ENCODE measurements at regions not wholly inside any gene's neighbourhood (a gene's known extent, or its start where the extent isn't known, plus 50 kb on each side); places are given as distances from the start of the nearest gene placed in this dataset.

DNA sequence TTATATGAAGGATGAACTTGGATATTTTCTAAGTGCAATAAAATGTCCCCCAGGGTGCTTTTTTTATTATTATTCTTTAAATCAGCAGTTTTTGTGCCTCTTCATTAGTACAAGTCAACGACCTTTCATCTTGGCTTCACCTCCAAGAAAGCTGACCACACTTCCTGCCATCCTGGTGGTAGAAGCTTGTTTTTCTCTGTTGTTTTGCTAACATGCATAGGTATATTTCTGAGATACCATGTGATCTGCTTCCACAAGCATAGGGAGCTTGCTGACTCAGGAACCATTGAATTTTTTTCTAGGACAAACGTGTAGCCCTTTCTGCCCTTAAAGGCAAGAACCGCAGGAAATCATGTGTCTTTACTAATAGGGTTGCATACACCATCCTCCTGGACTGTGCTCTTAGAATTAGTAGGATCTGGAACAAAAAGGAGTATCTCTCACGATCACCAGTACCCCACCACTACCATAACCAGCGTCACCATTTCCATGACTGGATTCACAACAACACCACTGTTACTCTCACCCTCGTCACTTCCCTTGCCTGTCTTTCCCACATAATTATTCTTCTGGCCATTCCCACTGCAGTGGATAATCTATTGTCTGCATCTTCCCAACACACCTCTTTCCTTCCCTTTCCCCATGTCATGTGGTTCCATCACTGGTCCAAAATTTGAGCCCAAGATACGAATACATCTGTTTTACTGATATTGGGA lies 207.1 kb downstream of the MAFB start:
- Histone ChIP-seq H3K36me3 (ENCODE audit: insufficient read depth, low read length) (no peaks in the 10 kb centered on the region), H3K27me3 (ENCODE audit: insufficient read depth, low read length, poor library complexity, severe bottlenecking) (no peaks in the 10 kb centered on the region), H3K9me3 (ENCODE audit: low read length) (no peaks in the 10 kb centered on the region), H3K4me3 (ENCODE audit: low read length) (no peak overlapping the region), H3K4me1 (ENCODE audit: insufficient read depth, low read length) (no peaks in the 10 kb centered on the region), H3K27ac (ENCODE audit: low read depth, low read length) (no peak overlapping the region)
- Mint-ChIP-seq H3K27ac (no peak overlapping the region), H3K4me3 (no peak overlapping the region), H3K36me3 (no peaks in the 10 kb centered on the region), H3K27me3 (peaks cover 0 to 3% of the 10 kb centered on the region in 2 donors), H3K4me1 (no peaks in the 10 kb centered on the region), H3K9me3 (peaks cover 0 to 3% (median 0%) of the 10 kb centered on the region in 5 donors)
- POLR2A ChIA-PET, result no interaction called here
- CTCF ChIA-PET, result no interaction called here
- no peak for DNase-seq

DNA sequence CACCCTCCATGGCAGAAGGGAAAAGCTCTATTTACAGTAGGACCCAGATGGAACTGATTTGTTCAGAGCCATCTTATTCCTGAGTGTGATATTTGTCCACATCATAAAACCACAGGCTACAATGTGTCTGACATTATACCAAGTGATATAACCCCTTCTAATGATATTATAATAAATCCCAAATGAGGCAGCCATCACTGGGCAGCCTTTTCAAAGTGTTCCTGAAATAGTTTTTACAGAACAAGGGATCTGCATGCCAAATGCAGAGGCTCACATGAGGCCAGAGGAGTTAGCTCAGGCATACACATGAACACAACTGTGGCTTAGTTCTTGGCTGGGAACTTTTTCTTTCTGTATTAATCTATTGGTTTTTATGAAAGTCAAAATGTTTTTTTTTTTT lies 207.7 kb downstream of the MAFB start:
- Mint-ChIP-seq H3K27me3 (peaks cover 0 to 4% of the 10 kb centered on the region in 2 donors), H3K9me3 (peaks cover 0 to 3% (median 0%) of the 10 kb centered on the region in 5 donors), H3K4me3 (no peak overlapping the region), H3K36me3 (no peaks in the 10 kb centered on the region), H3K4me1 (no peaks in the 10 kb centered on the region), H3K27ac (no peak overlapping the region)
- Histone ChIP-seq H3K9me3 (ENCODE audit: low read length) (no peaks in the 10 kb centered on the region), H3K27me3 (ENCODE audit: insufficient read depth, low read length, poor library complexity, severe bottlenecking) (no peaks in the 10 kb centered on the region), H3K4me1 (ENCODE audit: insufficient read depth, low read length) (no peaks in the 10 kb centered on the region), H3K4me3 (ENCODE audit: low read length) (no peak overlapping the region), H3K36me3 (ENCODE audit: insufficient read depth, low read length) (no peaks in the 10 kb centered on the region), H3K27ac (ENCODE audit: low read depth, low read length) (no peak overlapping the region)
- POLR2A ChIA-PET, result no interaction called here
- CTCF ChIA-PET, result no interaction called here
- DNase-seq, result no peak

DNA sequence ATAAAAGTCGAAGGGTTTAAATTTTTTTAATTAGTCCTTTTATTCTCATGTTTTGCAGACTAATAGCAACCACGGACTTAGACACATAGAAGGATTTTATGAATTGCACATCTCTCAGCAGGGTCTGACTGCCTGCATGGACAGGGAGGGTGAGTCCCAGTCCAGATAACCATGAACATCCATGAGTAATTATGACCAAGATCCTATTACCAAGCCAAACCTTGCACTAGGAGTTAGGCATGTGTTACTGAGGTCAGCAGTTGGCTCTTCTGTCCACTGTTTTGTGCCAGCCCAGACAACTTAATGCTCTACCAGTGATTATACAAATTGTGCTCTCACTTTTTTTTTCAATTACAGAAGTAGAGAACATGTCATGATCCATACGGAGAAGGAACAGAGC lies 211.2 kb downstream of the MAFB start:
- Mint-ChIP-seq H3K9me3 (no peaks in the 10 kb centered on the region), H3K27ac (no peak overlapping the region), H3K4me1 (no peaks in the 10 kb centered on the region), H3K4me3 (no peak overlapping the region), H3K36me3 (no peaks in the 10 kb centered on the region), H3K27me3 (peaks cover 7 to 8% of the 10 kb centered on the region in 2 donors)
- no peaks in the 10 kb centered on the region for H3K9me3 ChIP-seq (ENCODE audit: low read length)
- H3K4me3 ChIP-seq (ENCODE audit: low read length), result no peak overlapping the region
- no peak for DNase-seq
- POLR2A ChIA-PET, result no interaction called here
- no peaks in the 10 kb centered on the region for H3K36me3 ChIP-seq (ENCODE audit: insufficient read depth, low read length)
- H3K27ac ChIP-seq (ENCODE audit: low read depth, low read length), result no peak overlapping the region
- CTCF ChIA-PET, result no interaction called here
- H3K27me3 ChIP-seq (ENCODE audit: insufficient read depth, low read length, poor library complexity, severe bottlenecking), result no peaks in the 10 kb centered on the region
- no peaks in the 10 kb centered on the region for H3K4me1 ChIP-seq (ENCODE audit: insufficient read depth, low read length)

GRCh38 chr20:40476461-40476860 lies 212.6 kb downstream of the MAFB start:
- CTCF ChIA-PET, result no interaction called here
- Mint-ChIP-seq H3K36me3 (no peaks in the 10 kb centered on the region), H3K4me3 (no peak overlapping the region), H3K9me3 (no peaks in the 10 kb centered on the region), H3K27ac (no peak overlapping the region), H3K4me1 (no peaks in the 10 kb centered on the region), H3K27me3 (peaks cover 7 to 8% of the 10 kb centered on the region in 2 donors)
- no peak overlapping the region for H3K27ac ChIP-seq (ENCODE audit: low read depth, low read length)
- DNase-seq, result no peak
- H3K27me3 ChIP-seq (ENCODE audit: insufficient read depth, low read length, poor library complexity, severe bottlenecking), result no peaks in the 10 kb centered on the region
- no peaks in the 10 kb centered on the region for H3K9me3 ChIP-seq (ENCODE audit: low read length)
- no peaks in the 10 kb centered on the region for H3K36me3 ChIP-seq (ENCODE audit: insufficient read depth, low read length)
- H3K4me1 ChIP-seq (ENCODE audit: insufficient read depth, low read length), result no peaks in the 10 kb centered on the region
- no peak overlapping the region for H3K4me3 ChIP-seq (ENCODE audit: low read length)
- POLR2A ChIA-PET, result no interaction called here

DNA sequence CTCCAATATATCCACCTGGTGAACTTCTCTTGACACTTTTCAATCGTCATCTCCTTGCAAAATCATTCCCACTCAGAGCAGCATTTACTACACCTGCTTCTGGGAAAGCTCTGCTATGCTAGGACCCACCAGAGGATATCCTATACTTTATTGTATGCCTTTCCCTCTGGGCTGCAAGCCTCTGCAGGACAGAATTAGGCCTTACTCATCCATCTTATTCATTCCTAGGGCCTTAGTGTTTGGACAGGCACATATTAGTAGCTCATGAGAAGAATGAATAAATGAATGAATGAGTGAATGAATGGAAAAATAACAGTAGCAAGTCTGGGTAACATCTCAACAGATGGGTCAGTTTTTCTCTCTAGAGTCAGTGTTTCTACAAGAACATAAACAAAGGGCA lies 216.1 kb downstream of the MAFB start:
- CTCF ChIA-PET, result no interaction called here

GRCh38 chr20:40471261-40471629 lies 217.8 kb downstream of the MAFB start:
- Mint-ChIP-seq H3K27ac (no peak overlapping the region), H3K4me3 (no peak overlapping the region), H3K27me3 (peaks cover 7 to 9% of the 10 kb centered on the region in 2 donors), H3K36me3 (no peaks in the 10 kb centered on the region), H3K4me1 (no peaks in the 10 kb centered on the region), H3K9me3 (no peaks in the 10 kb centered on the region)
- Histone ChIP-seq H3K4me3 (ENCODE audit: low read length) (no peak overlapping the region), H3K27me3 (ENCODE audit: insufficient read depth, low read length, poor library complexity, severe bottlenecking) (no peaks in the 10 kb centered on the region), H3K27ac (ENCODE audit: low read depth, low read length) (no peak overlapping the region), H3K4me1 (ENCODE audit: insufficient read depth, low read length) (no peaks in the 10 kb centered on the region), H3K36me3 (ENCODE audit: insufficient read depth, low read length) (no peaks in the 10 kb centered on the region), H3K9me3 (ENCODE audit: low read length) (no peaks in the 10 kb centered on the region)
- ChIA-PET CTCF (no interaction called here), POLR2A (no interaction called here)
- no peak for DNase-seq

More for the DNA sequence above, 216.1 kb downstream of the MAFB start:
- Histone ChIP-seq H3K4me3 (ENCODE audit: low read length) (no peak overlapping the region), H3K4me1 (ENCODE audit: insufficient read depth, low read length) (no peaks in the 10 kb centered on the region), H3K9me3 (ENCODE audit: low read length) (no peaks in the 10 kb centered on the region), H3K36me3 (ENCODE audit: insufficient read depth, low read length) (no peaks in the 10 kb centered on the region), H3K27me3 (ENCODE audit: insufficient read depth, low read length, poor library complexity, severe bottlenecking) (no peaks in the 10 kb centered on the region), H3K27ac (ENCODE audit: low read depth, low read length) (no peak overlapping the region)
- POLR2A ChIA-PET, result no interaction called here
- Mint-ChIP-seq H3K4me1 (no peaks in the 10 kb centered on the region), H3K27me3 (peaks cover 7% of the 10 kb centered on the region in 2 donors), H3K36me3 (no peaks in the 10 kb centered on the region), H3K27ac (no peak overlapping the region), H3K9me3 (no peaks in the 10 kb centered on the region), H3K4me3 (no peak overlapping the region)
- no peak for DNase-seq

- no peak overlapping the region for H3K27ac ChIP-seq (ENCODE audit: low read depth, low read length)
- H3K4me3 Mint-ChIP-seq, result no peak overlapping the region
- POLR2A ChIA-PET, result no interaction called here
- peaks cover 5 to 10% of the 10 kb centered on the region in 2 donors for H3K27me3 Mint-ChIP-seq
- no peak overlapping the region for H3K27ac Mint-ChIP-seq
- CTCF ChIA-PET, result no interaction called here
- no peaks in the 10 kb centered on the region for H3K36me3 ChIP-seq (ENCODE audit: insufficient read depth, low read length)
- H3K9me3 Mint-ChIP-seq, result no peaks in the 10 kb centered on the region
- H3K4me3 ChIP-seq (ENCODE audit: low read length), result no peak overlapping the region
- DNase-seq, result no peak
- no peaks in the 10 kb centered on the region for H3K36me3 Mint-ChIP-seq
- no peaks in the 10 kb centered on the region for H3K4me1 Mint-ChIP-seq
- no peaks in the 10 kb centered on the region for H3K9me3 ChIP-seq (ENCODE audit: low read length)
- no peaks in the 10 kb centered on the region for H3K27me3 ChIP-seq (ENCODE audit: insufficient read depth, low read length, poor library complexity, severe bottlenecking)
- H3K4me1 ChIP-seq (ENCODE audit: insufficient read depth, low read length), result no peaks in the 10 kb centered on the region
These were observed 218.4 kb downstream of the MAFB start for GRCh38 chr20:40470445-40471260.

DNA sequence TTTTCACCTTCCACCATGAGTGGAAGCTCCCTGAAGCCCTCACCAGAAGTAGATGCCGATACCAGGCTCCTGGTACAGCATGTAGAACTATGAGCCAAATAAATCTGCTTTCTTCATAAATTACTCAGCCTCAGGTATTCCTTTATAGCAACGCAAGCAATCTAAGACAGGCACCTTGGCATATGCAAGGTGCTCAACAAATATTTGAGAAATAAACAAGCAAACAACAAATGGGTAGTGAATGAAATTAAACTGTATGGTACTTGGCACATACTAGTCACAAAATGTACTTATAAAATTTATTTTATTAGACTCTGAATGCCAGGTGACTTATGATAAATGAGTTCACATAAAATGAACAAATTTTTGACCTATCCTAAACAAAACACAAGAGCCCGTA lies 220.3 kb downstream of the MAFB start:
- no peaks in the 10 kb centered on the region for H3K4me1 Mint-ChIP-seq
- no peaks in the 10 kb centered on the region for H3K4me1 ChIP-seq (ENCODE audit: insufficient read depth, low read length)

More for the DNA sequence above, 220.3 kb downstream of the MAFB start:
- ChIA-PET POLR2A (no interaction called here), CTCF (no interaction called here)
- no peaks in the 10 kb centered on the region for H3K27me3 ChIP-seq (ENCODE audit: insufficient read depth, low read length, poor library complexity, severe bottlenecking)
- Mint-ChIP-seq H3K4me3 (no peak overlapping the region), H3K36me3 (no peaks in the 10 kb centered on the region), H3K27me3 (peaks cover 0 to 8% of the 10 kb centered on the region in 2 donors), H3K9me3 (no peaks in the 10 kb centered on the region), H3K27ac (no peak overlapping the region)
- H3K36me3 ChIP-seq (ENCODE audit: insufficient read depth, low read length), result no peaks in the 10 kb centered on the region
- DNase-seq, result no peak
- H3K27ac ChIP-seq (ENCODE audit: low read depth, low read length), result no peak overlapping the region
- H3K9me3 ChIP-seq (ENCODE audit: low read length), result no peaks in the 10 kb centered on the region
- no peak overlapping the region for H3K4me3 ChIP-seq (ENCODE audit: low read length)
